ENCODE measurements at regions not wholly inside any gene's neighbourhood (a gene's known extent, or its start where the extent isn't known, plus 50 kb on each side); places are given as distances from the start of the nearest gene placed in this dataset.

DNA sequence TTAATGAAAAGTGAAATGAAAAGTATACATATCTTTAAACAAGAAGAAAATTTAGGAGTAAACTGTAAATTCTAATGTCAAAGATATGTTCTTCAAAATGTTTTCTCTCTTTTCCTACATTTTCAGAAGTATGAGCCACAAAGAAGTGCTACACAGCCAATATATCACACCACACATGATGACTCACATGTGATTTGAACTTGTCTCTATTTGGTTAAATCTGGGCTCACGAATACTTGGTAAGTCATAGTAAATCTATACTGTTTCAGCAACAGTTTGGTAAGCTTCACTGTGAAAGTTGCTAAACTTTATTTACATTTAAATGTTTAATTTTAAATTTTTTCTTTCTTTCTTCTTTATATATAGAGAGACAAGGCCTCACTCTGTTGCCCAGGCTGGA lies 380.6 kb upstream of the IGFBP3 start:
- Mint-ChIP-seq H3K27me3 (no peaks in the 10 kb centered on the region), H3K9me3 (peaks cover 0 to 10% (median 7%) of the 10 kb centered on the region in 3 donors), H3K36me3 (no peaks in the 10 kb centered on the region), H3K27ac (no peak overlapping the region), H3K4me3 (no peak overlapping the region), H3K4me1 (no peaks in the 10 kb centered on the region)
- POLR2A ChIA-PET = no interaction called here
- no peaks in the 10 kb centered on the region for H3K27me3 ChIP-seq (replicated peaks in 1 of 2; ENCODE audit: control insufficient read depth in 2 of 2, extremely low read depth in 1 of 2, insufficient read depth in 2 of 2, low read length in 1 of 2)
- DNase-seq = no peak
- no peaks in the 10 kb centered on the region for H3K9me3 ChIP-seq
- CTCF ChIA-PET = no interaction called here
- H3K4me1 ChIP-seq (ENCODE audit: control insufficient read depth in 1 of 2, extremely low read depth in 1 of 2, insufficient read depth in 2 of 2, low read length in 2 of 2) = no peaks in the 10 kb centered on the region
- WGBS (ENCODE audit: insufficient coverage) = no CpG with 5 or more reads among the region's 1 CpG
- H3K36me3 ChIP-seq (ENCODE audit: control insufficient read depth in 2 of 2, extremely low read depth in 1 of 2, insufficient read depth in 1 of 2, low read length in 1 of 2) = no peaks in the 10 kb centered on the region
- H3K4me3 ChIP-seq (ENCODE audit: control insufficient read depth in 1 of 2, extremely low read depth in 1 of 2, low read length in 1 of 2) = no peak overlapping the region
- no peak overlapping the region for H3K27ac ChIP-seq (ENCODE audit: low read length)
- no peak for ATAC-seq (replicated peaks in 1 of 4)

DNA sequence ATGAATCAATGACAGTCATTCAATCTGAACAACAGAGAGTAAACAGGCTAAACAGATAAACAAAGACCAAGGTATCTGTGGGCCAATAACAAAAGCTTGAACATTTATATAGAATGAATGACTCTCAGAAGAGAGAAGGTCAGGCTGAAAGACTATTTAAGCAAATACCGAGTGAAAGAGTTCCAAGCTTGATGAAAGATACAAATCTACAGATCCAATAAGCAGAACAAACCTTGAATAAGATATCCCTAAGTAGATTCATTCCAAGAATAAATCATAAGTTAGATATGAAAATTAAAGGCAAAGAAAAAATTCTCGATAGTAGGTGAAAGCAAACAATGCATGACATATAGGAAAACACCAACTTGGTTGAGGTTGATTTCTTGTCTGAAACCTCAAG lies 376.4 kb upstream of the IGFBP3 start:
- POLR2A ChIA-PET = no interaction called here

DNA sequence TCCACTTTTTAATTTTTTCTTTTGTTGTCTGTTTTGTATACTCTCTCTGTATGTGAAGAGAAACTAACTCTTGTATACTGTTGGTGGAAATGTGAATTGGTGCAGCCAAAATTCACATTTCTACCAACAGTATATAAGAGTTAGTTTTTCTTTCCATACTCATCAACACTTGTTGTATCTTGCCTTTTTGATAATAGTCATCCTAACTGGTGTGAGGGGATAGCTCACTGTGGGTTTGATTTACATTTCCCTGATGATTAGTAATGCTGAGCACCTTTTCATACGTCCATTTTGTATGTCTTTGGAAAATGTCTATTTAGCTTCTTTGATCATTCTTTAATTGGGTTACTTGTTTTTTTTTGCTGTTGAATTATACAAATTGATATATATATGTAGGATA lies 375.5 kb upstream of the IGFBP3 start:
- H3K27ac Mint-ChIP-seq = no peak overlapping the region
- H3K27me3 ChIP-seq (replicated peaks in 1 of 2; ENCODE audit: control insufficient read depth in 2 of 2, extremely low read depth in 1 of 2, insufficient read depth in 2 of 2, low read length in 1 of 2) = no peaks in the 10 kb centered on the region
- H3K36me3 ChIP-seq (ENCODE audit: control insufficient read depth in 2 of 2, extremely low read depth in 1 of 2, insufficient read depth in 1 of 2, low read length in 1 of 2) = no peaks in the 10 kb centered on the region
- no peaks in the 10 kb centered on the region for H3K27me3 Mint-ChIP-seq
- H3K9me3 Mint-ChIP-seq = peaks cover 0 to 11% (median 3%) of the 10 kb centered on the region in 3 donors
- no peaks in the 10 kb centered on the region for H3K4me1 Mint-ChIP-seq
- CTCF ChIA-PET = no interaction called here
- ATAC-seq (replicated peaks in 1 of 4) (no peak), DNase-seq (no peak)
- no peaks in the 10 kb centered on the region for H3K36me3 Mint-ChIP-seq
- no peak overlapping the region for H3K4me3 ChIP-seq (ENCODE audit: control insufficient read depth in 1 of 2, extremely low read depth in 1 of 2, low read length in 1 of 2)
- no peaks in the 10 kb centered on the region for H3K9me3 ChIP-seq
- H3K4me1 ChIP-seq (ENCODE audit: control insufficient read depth in 1 of 2, extremely low read depth in 1 of 2, insufficient read depth in 2 of 2, low read length in 2 of 2) = no peaks in the 10 kb centered on the region
- no peak overlapping the region for H3K4me3 Mint-ChIP-seq
- H3K27ac ChIP-seq (ENCODE audit: low read length) = no peak overlapping the region
- no CpG with 5 or more reads among the region's 1 CpG for WGBS (ENCODE audit: insufficient coverage)
- POLR2A ChIA-PET = no interaction called here

More for the DNA sequence above, 376.4 kb upstream of the IGFBP3 start:
- no peak overlapping the region for H3K4me3 ChIP-seq (ENCODE audit: control insufficient read depth in 1 of 2, extremely low read depth in 1 of 2, low read length in 1 of 2)
- no peaks in the 10 kb centered on the region for H3K4me1 ChIP-seq (ENCODE audit: control insufficient read depth in 1 of 2, extremely low read depth in 1 of 2, insufficient read depth in 2 of 2, low read length in 2 of 2)
- DNase-seq (no peak), ATAC-seq (replicated peaks in 1 of 4) (no peak)
- Mint-ChIP-seq H3K4me3 (no peak overlapping the region), H3K36me3 (no peaks in the 10 kb centered on the region), H3K4me1 (no peaks in the 10 kb centered on the region), H3K27ac (no peak overlapping the region), H3K9me3 (peaks cover 0 to 10% (median 3%) of the 10 kb centered on the region in 3 donors), H3K27me3 (no peaks in the 10 kb centered on the region)
- CTCF ChIA-PET = no interaction called here
- H3K27ac ChIP-seq (ENCODE audit: low read length) = no peak overlapping the region
- H3K27me3 ChIP-seq (replicated peaks in 1 of 2; ENCODE audit: control insufficient read depth in 2 of 2, extremely low read depth in 1 of 2, insufficient read depth in 2 of 2, low read length in 1 of 2) = no peaks in the 10 kb centered on the region
- no peaks in the 10 kb centered on the region for H3K9me3 ChIP-seq
- no peaks in the 10 kb centered on the region for H3K36me3 ChIP-seq (ENCODE audit: control insufficient read depth in 2 of 2, extremely low read depth in 1 of 2, insufficient read depth in 1 of 2, low read length in 1 of 2)
- WGBS (ENCODE audit: insufficient coverage) = no CpG with 5 or more reads among the region's 2 CpGs

DNA sequence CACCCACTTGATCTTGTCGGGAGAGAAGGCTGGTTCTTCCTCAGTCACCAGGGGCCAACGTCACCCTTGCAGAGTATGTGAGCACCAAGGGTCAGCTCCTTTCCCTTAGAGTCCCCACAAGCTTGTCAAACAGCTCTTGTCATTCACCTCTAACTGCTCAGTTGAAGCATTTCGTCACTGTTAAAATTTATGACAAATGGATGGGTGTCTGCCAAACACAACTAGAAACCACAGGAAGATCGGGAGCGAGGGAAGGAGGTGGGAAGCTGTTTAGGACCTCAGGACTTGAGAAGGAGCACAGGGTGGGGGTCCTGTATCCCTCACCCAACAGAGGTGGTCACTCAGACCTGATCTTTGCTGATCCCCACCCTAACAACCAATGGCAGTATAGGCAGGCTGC lies 373.3 kb upstream of the IGFBP3 start:
- WGBS (ENCODE audit: insufficient coverage) = 83% methylated on average over 2 of the region's 5 CpGs

DNA sequence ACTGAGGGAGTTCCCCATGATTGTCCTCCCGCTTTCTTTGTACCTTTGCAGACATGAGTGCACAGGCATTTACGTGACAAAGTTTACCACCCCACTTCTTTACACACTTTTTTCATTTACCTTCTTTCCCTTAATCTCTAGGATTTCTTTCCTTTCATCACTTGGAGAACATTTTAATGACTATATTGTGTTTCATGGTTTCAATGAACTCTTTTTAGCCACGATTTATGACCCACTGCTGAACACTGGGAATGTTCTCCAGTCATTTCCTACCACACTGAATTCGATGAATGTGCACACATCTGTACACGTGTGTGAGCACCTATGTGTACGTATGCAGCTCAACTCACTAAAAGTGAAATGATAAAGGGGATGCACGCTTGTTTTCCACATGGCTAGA lies 371.7 kb upstream of the IGFBP3 start:
- Mint-ChIP-seq H3K4me1 (no peaks in the 10 kb centered on the region), H3K9me3 (peaks cover 0 to 14% (median 3%) of the 10 kb centered on the region in 3 donors), H3K36me3 (no peaks in the 10 kb centered on the region), H3K27ac (no peak overlapping the region), H3K4me3 (no peak overlapping the region), H3K27me3 (no peaks in the 10 kb centered on the region)
- Histone ChIP-seq H3K36me3 (ENCODE audit: control insufficient read depth in 2 of 2, extremely low read depth in 1 of 2, insufficient read depth in 1 of 2, low read length in 1 of 2) (no peaks in the 10 kb centered on the region), H3K27ac (ENCODE audit: low read length) (no peak overlapping the region), H3K4me3 (ENCODE audit: control insufficient read depth in 1 of 2, extremely low read depth in 1 of 2, low read length in 1 of 2) (no peak overlapping the region), H3K4me1 (ENCODE audit: control insufficient read depth in 1 of 2, extremely low read depth in 1 of 2, insufficient read depth in 2 of 2, low read length in 2 of 2) (no peaks in the 10 kb centered on the region), H3K27me3 (replicated peaks in 1 of 2; ENCODE audit: control insufficient read depth in 2 of 2, extremely low read depth in 1 of 2, insufficient read depth in 2 of 2, low read length in 1 of 2) (no peaks in the 10 kb centered on the region), H3K9me3 (no peaks in the 10 kb centered on the region)
- 94% methylated on average over 3 of the region's 7 CpGs for WGBS (ENCODE audit: insufficient coverage)
- DNase-seq = no peak
- CTCF ChIA-PET = no interaction called here
- no peak for ATAC-seq (replicated peaks in 1 of 4)
- POLR2A ChIA-PET = no interaction called here

More for the DNA sequence above, 373.3 kb upstream of the IGFBP3 start:
- no peak overlapping the region for H3K27ac ChIP-seq (ENCODE audit: low read length)
- Mint-ChIP-seq H3K27ac (no peak overlapping the region), H3K27me3 (no peaks in the 10 kb centered on the region), H3K4me3 (no peak overlapping the region), H3K9me3 (peaks cover 0 to 14% (median 3%) of the 10 kb centered on the region in 3 donors), H3K4me1 (no peaks in the 10 kb centered on the region), H3K36me3 (no peaks in the 10 kb centered on the region)
- ATAC-seq (replicated peaks in 1 of 4) (no peak), DNase-seq (no peak)
- H3K36me3 ChIP-seq (ENCODE audit: control insufficient read depth in 2 of 2, extremely low read depth in 1 of 2, insufficient read depth in 1 of 2, low read length in 1 of 2) = no peaks in the 10 kb centered on the region
- ChIA-PET POLR2A (no interaction called here), CTCF (no interaction called here)
- H3K9me3 ChIP-seq = no peaks in the 10 kb centered on the region
- no peak overlapping the region for H3K4me3 ChIP-seq (ENCODE audit: control insufficient read depth in 1 of 2, extremely low read depth in 1 of 2, low read length in 1 of 2)
- H3K27me3 ChIP-seq (replicated peaks in 1 of 2; ENCODE audit: control insufficient read depth in 2 of 2, extremely low read depth in 1 of 2, insufficient read depth in 2 of 2, low read length in 1 of 2) = no peaks in the 10 kb centered on the region
- no peaks in the 10 kb centered on the region for H3K4me1 ChIP-seq (ENCODE audit: control insufficient read depth in 1 of 2, extremely low read depth in 1 of 2, insufficient read depth in 2 of 2, low read length in 2 of 2)

DNA sequence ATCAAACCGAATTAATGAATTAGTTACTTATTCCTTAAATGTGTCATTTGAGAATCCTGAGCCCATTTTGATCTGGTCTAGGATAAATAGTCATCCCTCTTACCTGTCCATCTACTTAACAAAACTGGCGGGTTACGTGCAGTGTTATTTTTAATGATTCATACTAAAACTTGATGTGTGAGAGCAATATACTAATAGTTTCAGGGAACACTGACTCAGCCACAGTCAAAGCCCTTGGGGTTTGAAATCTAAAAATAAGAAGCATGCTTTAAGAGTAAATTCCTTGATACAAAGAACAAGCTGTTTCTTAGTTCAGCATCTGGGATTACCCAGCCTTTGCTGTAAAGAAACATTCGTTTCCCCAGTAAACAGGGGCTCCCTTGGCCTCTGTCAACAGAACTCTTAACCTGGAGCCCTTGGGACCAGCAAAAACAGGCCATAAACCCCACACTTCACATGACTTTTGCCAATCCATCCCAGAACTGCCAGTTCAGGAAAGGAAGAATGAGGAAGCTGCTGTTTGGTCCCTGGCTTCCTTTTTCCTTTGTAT lies 370.6 kb upstream of the IGFBP3 start:
- 14% methylated on average over 1 of the region's 4 CpGs for WGBS (ENCODE audit: insufficient coverage)
- no peak overlapping the region for H3K4me3 Mint-ChIP-seq
- ATAC-seq (replicated peaks in 1 of 4) (no peak), DNase-seq (no peak)
- H3K27ac ChIP-seq (ENCODE audit: low read length) = no peak overlapping the region
- no peaks in the 10 kb centered on the region for H3K9me3 ChIP-seq
- POLR2A ChIA-PET = no interaction called here
- H3K4me1 ChIP-seq (ENCODE audit: control insufficient read depth in 1 of 2, extremely low read depth in 1 of 2, insufficient read depth in 2 of 2, low read length in 2 of 2) = no peaks in the 10 kb centered on the region
- no peak overlapping the region for H3K4me3 ChIP-seq (ENCODE audit: control insufficient read depth in 1 of 2, extremely low read depth in 1 of 2, low read length in 1 of 2)
- no peaks in the 10 kb centered on the region for H3K27me3 ChIP-seq (replicated peaks in 1 of 2; ENCODE audit: control insufficient read depth in 2 of 2, extremely low read depth in 1 of 2, insufficient read depth in 2 of 2, low read length in 1 of 2)
- no peaks in the 10 kb centered on the region for H3K36me3 Mint-ChIP-seq
- CTCF ChIA-PET = no interaction called here
- no peaks in the 10 kb centered on the region for H3K27me3 Mint-ChIP-seq
- H3K9me3 Mint-ChIP-seq = peaks cover 0 to 5% (median 3%) of the 10 kb centered on the region in 3 donors
- H3K36me3 ChIP-seq (ENCODE audit: control insufficient read depth in 2 of 2, extremely low read depth in 1 of 2, insufficient read depth in 1 of 2, low read length in 1 of 2) = no peaks in the 10 kb centered on the region
- no peaks in the 10 kb centered on the region for H3K4me1 Mint-ChIP-seq
- no peak overlapping the region for H3K27ac Mint-ChIP-seq

DNA sequence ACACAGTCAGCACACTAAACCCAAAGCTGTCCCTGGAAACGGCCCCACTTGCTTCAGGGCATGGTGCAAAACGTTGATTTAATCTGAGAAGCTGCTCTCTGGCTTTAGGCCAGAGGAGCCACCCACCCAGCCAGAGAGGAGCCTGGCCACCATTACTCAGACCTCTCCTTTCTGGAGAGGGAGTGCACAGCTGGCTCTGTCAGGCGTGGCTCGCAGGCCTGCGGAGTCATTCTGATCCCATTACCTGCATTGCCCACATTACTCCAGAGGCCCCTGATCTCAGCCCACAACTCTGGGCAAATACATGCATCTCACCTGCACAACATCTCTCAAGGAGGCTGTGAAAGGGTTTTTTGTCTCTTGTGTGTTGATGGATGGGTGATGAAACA lies 370.0 kb upstream of the IGFBP3 start:
- Histone ChIP-seq H3K27ac (ENCODE audit: low read length) (no peak overlapping the region), H3K27me3 (replicated peaks in 1 of 2; ENCODE audit: control insufficient read depth in 2 of 2, extremely low read depth in 1 of 2, insufficient read depth in 2 of 2, low read length in 1 of 2) (no peaks in the 10 kb centered on the region), H3K9me3 (no peaks in the 10 kb centered on the region), H3K4me1 (ENCODE audit: control insufficient read depth in 1 of 2, extremely low read depth in 1 of 2, insufficient read depth in 2 of 2, low read length in 2 of 2) (no peaks in the 10 kb centered on the region), H3K4me3 (ENCODE audit: control insufficient read depth in 1 of 2, extremely low read depth in 1 of 2, low read length in 1 of 2) (no peak overlapping the region), H3K36me3 (ENCODE audit: control insufficient read depth in 2 of 2, extremely low read depth in 1 of 2, insufficient read depth in 1 of 2, low read length in 1 of 2) (no peaks in the 10 kb centered on the region)
- no peak for ATAC-seq (replicated peaks in 1 of 4)
- Mint-ChIP-seq H3K9me3 (peaks cover 0 to 5% (median 0%) of the 10 kb centered on the region in 3 donors), H3K36me3 (no peaks in the 10 kb centered on the region), H3K4me1 (no peaks in the 10 kb centered on the region), H3K27ac (no peak overlapping the region), H3K27me3 (no peaks in the 10 kb centered on the region), H3K4me3 (no peak overlapping the region)
- POLR2A ChIA-PET = no interaction called here
- DNase-seq = no peak
- CTCF ChIA-PET = no interaction called here
- 18% methylated on average over 2 of the region's 5 CpGs for WGBS (ENCODE audit: insufficient coverage)

All from T-cell (primary cell).